CD4-positive, alpha-beta T cell (primary cell): ENCODE measurements at regions not wholly inside any gene's neighbourhood (a gene's known extent, or its start where the extent isn't known, plus 50 kb on each side); places are given as distances from the start of the nearest gene placed in this dataset.
"Not testable (repeated sequence)": the region's sequence is repeated elsewhere in the genome, so short reads cannot be mapped to it uniquely, and the experiment has no call there.

ENCODE experiments used
- ATAC-seq: fragments of 200-7000 bp; cut with Tn5 transposase; one replicate; pipeline ENCODE4 v1.10.0; 2022; ENCODE audit warnings: mild to moderate bottlenecking; ENCODE audit not compliant: poor library complexity
- CTCF ChIA-PET: fragments of 350-600 bp; sonication (Branson Sonifier 250); formaldehyde crosslinking; loops from one replicate; lab custom pipeline; 2021; ENCODE audit warnings: antibody characterized with exemption, inconsistent platforms; lab: Charles Lee
- POLR2A ChIA-PET: fragments of 350-600 bp; sonication (Branson Sonifier 250); formaldehyde crosslinking; loops from one replicate; lab custom pipeline; 2021; ENCODE audit warnings: antibody characterized with exemption, inconsistent platforms; lab: Charles Lee
- DNase-seq, 14 experiments: peaks; one replicate each; pipeline ENCODE4 v3.0.0-alpha.2; 2013 to 2020; ENCODE audit warnings: mixed read lengths in 2 of 14
- H3K27ac ChIP-seq, 2 donors: one replicate each; pipeline versions ENCODE4 v1.5.1 to v1.7.0; 2013; ENCODE audit warnings: low read length in 2 of 2, low read depth in 1 of 2, mild to moderate bottlenecking in 1 of 2
- H3K27me3 ChIP-seq, 2 experiments: 1 replicate in 1 of 2; 2 replicates in 1 of 2; pipeline versions ENCODE4 v1.6.1 to v1.7.0; 2013; ENCODE audit warnings: low read length in 2 of 2, control low read depth in 1 of 2, mild to moderate bottlenecking in 1 of 2, moderate library complexity in 1 of 2; ENCODE audit not compliant: insufficient read depth in 2 of 2, control insufficient read depth in 1 of 2
- H3K36me3 ChIP-seq: one replicate; pipeline ENCODE4 v1.6.1; 2013; ENCODE audit warnings: low read length, control low read depth; ENCODE audit not compliant: insufficient read depth
- H3K4me1 ChIP-seq: one replicate; pipeline ENCODE4 v1.6.1; 2013; ENCODE audit warnings: low read length, control low read depth; ENCODE audit not compliant: insufficient read depth
- H3K4me3 ChIP-seq: one replicate; pipeline ENCODE4 v1.5.1; 2013; ENCODE audit warnings: mild to moderate bottlenecking, low read length, moderate library complexity
- H3K9me3 ChIP-seq, 2 experiments: 1 replicate in 1 of 2; 2 replicates in 1 of 2; pipeline versions ENCODE4 v1.6.1 to v1.7.0; 2013; ENCODE audit warnings: low read length in 2 of 2, mild to moderate bottlenecking in 2 of 2, control low read depth in 1 of 2, moderate library complexity in 1 of 2; ENCODE audit not compliant: control insufficient read depth in 1 of 2, insufficient read depth in 1 of 2
- H3K27ac Mint-ChIP-seq: one replicate; pipeline ENCODE4 v1.8.0; 2020; ENCODE audit warnings: mixed read lengths
- H3K27me3 Mint-ChIP-seq: one replicate; pipeline ENCODE4 v1.8.0; 2021; ENCODE audit warnings: mixed read lengths
- H3K36me3 Mint-ChIP-seq: one replicate; pipeline ENCODE4 v1.8.0; 2021; ENCODE audit warnings: low read depth, mixed read lengths
- H3K4me1 Mint-ChIP-seq: one replicate; pipeline ENCODE4 v1.8.0; 2021; ENCODE audit warnings: low read depth, mixed read lengths
- H3K4me3 Mint-ChIP-seq: one replicate; pipeline ENCODE4 v1.8.0; 2020; ENCODE audit warnings: mild to moderate bottlenecking, mixed read lengths
- H3K9me3 Mint-ChIP-seq: one replicate; pipeline ENCODE4 v1.8.0; 2020; ENCODE audit warnings: mixed read lengths
- intact Hi-C, 2 experiments: fragments of 100-400 bp; cut with DNase I in 1 of 2; cut with micrococcal nuclease in 1 of 2; formaldehyde crosslinking; loops; one replicate each; pipeline versions ENCODE4 v1.15.1 to v1.9.0; 2023 to 2025; cut with DNase I, micrococcal nuclease

- peak in 2 of 14 experiments; percentile 20 to 65 for DNase-seq
Observed at GRCh38 chr2:87464219-87464618, 283.7 kb upstream of the PLGLB2 start.

GRCh38 chr2:87465730-87466129 is 282.2 kb upstream of the PLGLB2 start:
- DNase-seq, H3K36me3 ChIP-seq, H3K9me3 Mint-ChIP-seq, H3K27ac Mint-ChIP-seq, H3K27me3 Mint-ChIP-seq, H3K36me3 Mint-ChIP-seq, ATAC-seq, H3K27me3 ChIP-seq, intact Hi-C loops, CTCF ChIA-PET, H3K27ac ChIP-seq, H3K9me3 ChIP-seq, POLR2A ChIA-PET, H3K4me3 ChIP-seq, H3K4me3 Mint-ChIP-seq: not testable (repeated sequence)
- H3K4me1 Mint-ChIP-seq = peaks cover 17% of the 10 kb centered on the region
- H3K4me1 ChIP-seq = peaks cover 34% of the 10 kb centered on the region

More at GRCh38 chr2:87464219-87464618, 283.7 kb upstream of the PLGLB2 start:
- H3K36me3 Mint-ChIP-seq, H3K4me3 Mint-ChIP-seq, H3K9me3 Mint-ChIP-seq, H3K27me3 ChIP-seq, intact Hi-C loops, POLR2A ChIA-PET, H3K4me3 ChIP-seq, H3K36me3 ChIP-seq, CTCF ChIA-PET, ATAC-seq, H3K27me3 Mint-ChIP-seq, H3K27ac ChIP-seq, H3K9me3 ChIP-seq: not testable (repeated sequence)
- peaks cover 10% of the 10 kb centered on the region for H3K4me1 Mint-ChIP-seq
- peaks cover 26% of the 10 kb centered on the region for H3K4me1 ChIP-seq
- H3K27ac Mint-ChIP-seq = peak overlapping the region; percentile 68

GRCh38 chr2:87466591-87467120 is 281.2 kb upstream of the PLGLB2 start:
- H3K36me3 ChIP-seq, H3K27ac ChIP-seq, H3K27me3 ChIP-seq, H3K36me3 Mint-ChIP-seq, H3K9me3 Mint-ChIP-seq, intact Hi-C loops, POLR2A ChIA-PET, H3K27me3 Mint-ChIP-seq, CTCF ChIA-PET, H3K4me3 Mint-ChIP-seq, H3K4me3 ChIP-seq, H3K9me3 ChIP-seq: not testable (repeated sequence)
- H3K4me1 ChIP-seq = peaks cover 38% of the 10 kb centered on the region
- Mint-ChIP-seq H3K27ac (peak overlapping the region; percentile 72), H3K4me1 (peaks cover 17% of the 10 kb centered on the region)
- peak; percentile 26 to 81 (median 68) for DNase-seq
- ATAC-seq = peak; percentile 95

- CTCF ChIA-PET, H3K4me3 Mint-ChIP-seq, ATAC-seq, H3K27ac ChIP-seq, H3K36me3 ChIP-seq, H3K9me3 ChIP-seq, H3K36me3 Mint-ChIP-seq, intact Hi-C loops, H3K4me3 ChIP-seq, DNase-seq, H3K27ac Mint-ChIP-seq, H3K27me3 ChIP-seq, H3K27me3 Mint-ChIP-seq, POLR2A ChIA-PET, H3K9me3 Mint-ChIP-seq: not testable (repeated sequence)
- H3K4me1 Mint-ChIP-seq = peaks cover 17% of the 10 kb centered on the region
- peaks cover 38% of the 10 kb centered on the region for H3K4me1 ChIP-seq
Observed at GRCh38 chr2:87468429-87468981, 279.4 kb upstream of the PLGLB2 start.

GRCh38 chr2:87469180-87470151 is 278.4 kb upstream of the PLGLB2 start:
- peaks cover 17% of the 10 kb centered on the region for H3K4me1 Mint-ChIP-seq

GRCh38 chr2:87470381-87471380 is 277.2 kb upstream of the PLGLB2 start:
- H3K4me1 ChIP-seq = peaks cover 34% of the 10 kb centered on the region
- POLR2A ChIA-PET, ATAC-seq, H3K9me3 ChIP-seq, H3K27me3 Mint-ChIP-seq, H3K27me3 ChIP-seq, H3K9me3 Mint-ChIP-seq, intact Hi-C loops, H3K36me3 Mint-ChIP-seq, H3K36me3 ChIP-seq, CTCF ChIA-PET: not testable (repeated sequence)
- peak overlapping the region; percentile 73 for H3K27ac Mint-ChIP-seq
- H3K4me1 Mint-ChIP-seq = peaks cover 17% of the 10 kb centered on the region
- peak overlapping the region in 1 of 2 donors; percentile 58 for H3K27ac ChIP-seq
- DNase-seq = peak in 5 of 14 experiments; percentile 15 to 34 (median 29)
- H3K4me3 ChIP-seq = peak overlapping the region; percentile 32
- H3K4me3 Mint-ChIP-seq = peak overlapping the region; percentile 20

More at GRCh38 chr2:87469180-87470151, 278.4 kb upstream of the PLGLB2 start:
- POLR2A ChIA-PET, H3K4me3 ChIP-seq, ATAC-seq, H3K27me3 ChIP-seq, H3K9me3 Mint-ChIP-seq, H3K27me3 Mint-ChIP-seq, intact Hi-C loops, H3K36me3 ChIP-seq, H3K36me3 Mint-ChIP-seq, CTCF ChIA-PET, H3K9me3 ChIP-seq: not testable (repeated sequence)
- H3K4me3 Mint-ChIP-seq = peak overlapping the region; percentile 77
- H3K4me1 ChIP-seq = peaks cover 38% of the 10 kb centered on the region
- peak overlapping the region in 1 of 2 donors; percentile 55 for H3K27ac ChIP-seq
- peak in 6 of 14 experiments; percentile 9 to 63 (median 30) for DNase-seq
- H3K27ac Mint-ChIP-seq = peak overlapping the region; percentile 86
